Prostate gland (tissue), 2 donors: ENCODE measurements at regions not wholly inside any gene's neighbourhood (a gene's known extent, or its start where the extent isn't known, plus 50 kb on each side); places are given as distances from the start of the nearest gene placed in this dataset.

Experiments
- CTCF ChIP-seq, 4 experiments: fragments of 200-600 bp in 2 of 4; fragments of 450-650 bp in 2 of 4; sonication (generic) in 2 of 4; IDR thresholded peaks; 1 replicate in 3 of 4; 2 replicates in 1 of 4; pipeline ENCODE4 v1.5.1; 2016 to 2019; ENCODE audit warnings: antibody characterized with exemption in 4 of 4, mild to moderate bottlenecking in 2 of 4, moderate library complexity in 2 of 4
- POLR2A ChIP-seq: fragments of 450-650 bp; IDR thresholded peaks from one replicate; pipeline ENCODE4 v1.6.1; 2016; ENCODE audit warnings: antibody characterized with exemption, mild to moderate bottlenecking

- no peak for TF ChIP-seq CTCF (IDR thresholded peaks at IDR 0.05)
- TF ChIP-seq POLR2A, result no peak
Observed at GRCh38 chr10:111988646-111989045, 194.9 kb downstream of the GPAM start.
